HL-60 (cell line): ENCODE measurements at regions not wholly inside any gene's neighbourhood (a gene's known extent, or its start where the extent isn't known, plus 50 kb on each side); places are given as distances from the start of the nearest gene placed in this dataset.
A peak's percentile ranks its signal among the peaks of the same experiment; 100 is the strongest.

ENCODE experiments used
- DNase-seq, 2 experiments: peaks; one replicate each; pipeline ENCODE4 v3.0.0-alpha.2; 2010 to 2020; ENCODE audit warnings: low read depth in 1 of 2, low spot score in 1 of 2
- H3K27ac ChIP-seq: fragments of 250-450 bp; sonication (Bioruptor Pico); replicated peaks from 2 replicates; pipeline ENCODE4 v1.5.1; 2020; ENCODE audit warnings: mild to moderate bottlenecking, moderate library complexity
- H3K27me3 ChIP-seq: fragments of 250-450 bp; sonication (Bioruptor Pico); 2 replicates; pipeline ENCODE4 v1.5.1; 2021; ENCODE audit warnings: mild to moderate bottlenecking, moderate library complexity; ENCODE audit not compliant: insufficient read depth, poor library complexity, severe bottlenecking
- H3K4me3 ChIP-seq: replicated peaks from 2 replicates; pipeline ENCODE4 v1.5.1; 2011; ENCODE audit warnings: mild to moderate bottlenecking, control low read depth, low read length; ENCODE audit not compliant: insufficient read depth
- CTCF ChIP-seq: IDR thresholded peaks from one replicate; pipeline ENCODE4 v1.5.1; 2011; ENCODE audit warnings: low read length, control low read depth, inconsistent platforms; ENCODE audit not compliant: insufficient read depth
- GABPA ChIP-seq: IDR thresholded peaks from 2 replicates; pipeline ENCODE4 v1.6.1; 2012; ENCODE audit warnings: low read depth
- POLR2AphosphoS5 ChIP-seq: IDR thresholded peaks from 2 replicates; pipeline ENCODE4 v1.6.1; 2012; ENCODE audit warnings: low read depth
- SPI1 ChIP-seq: IDR thresholded peaks from 2 replicates; pipeline ENCODE4 v1.6.1; 2012; ENCODE audit warnings: low read depth, mild to moderate bottlenecking, borderline replicate concordance
- TF ChIP-seq, protein P1 (sequence below): IDR thresholded peaks from 2 replicates; pipeline ENCODE4 v1.6.1; 2012; ENCODE audit warnings: low read depth; ENCODE audit not compliant: insufficient replicate concordance

- Histone ChIP-seq H3K4me3 (no peak overlapping the region), H3K27ac (no peak overlapping the region), H3K27me3 (no peaks in the 10 kb centered on the region)
- TF ChIP-seq SPI1, result peak; percentile 49; the same call in 1 of the 2 replicates
- TF ChIP-seq POLR2AphosphoS5, result no peak
- no peak for TF ChIP-seq CTCF
- TF ChIP-seq GABPA, result no peak
- TF ChIP-seq, protein P1, sequence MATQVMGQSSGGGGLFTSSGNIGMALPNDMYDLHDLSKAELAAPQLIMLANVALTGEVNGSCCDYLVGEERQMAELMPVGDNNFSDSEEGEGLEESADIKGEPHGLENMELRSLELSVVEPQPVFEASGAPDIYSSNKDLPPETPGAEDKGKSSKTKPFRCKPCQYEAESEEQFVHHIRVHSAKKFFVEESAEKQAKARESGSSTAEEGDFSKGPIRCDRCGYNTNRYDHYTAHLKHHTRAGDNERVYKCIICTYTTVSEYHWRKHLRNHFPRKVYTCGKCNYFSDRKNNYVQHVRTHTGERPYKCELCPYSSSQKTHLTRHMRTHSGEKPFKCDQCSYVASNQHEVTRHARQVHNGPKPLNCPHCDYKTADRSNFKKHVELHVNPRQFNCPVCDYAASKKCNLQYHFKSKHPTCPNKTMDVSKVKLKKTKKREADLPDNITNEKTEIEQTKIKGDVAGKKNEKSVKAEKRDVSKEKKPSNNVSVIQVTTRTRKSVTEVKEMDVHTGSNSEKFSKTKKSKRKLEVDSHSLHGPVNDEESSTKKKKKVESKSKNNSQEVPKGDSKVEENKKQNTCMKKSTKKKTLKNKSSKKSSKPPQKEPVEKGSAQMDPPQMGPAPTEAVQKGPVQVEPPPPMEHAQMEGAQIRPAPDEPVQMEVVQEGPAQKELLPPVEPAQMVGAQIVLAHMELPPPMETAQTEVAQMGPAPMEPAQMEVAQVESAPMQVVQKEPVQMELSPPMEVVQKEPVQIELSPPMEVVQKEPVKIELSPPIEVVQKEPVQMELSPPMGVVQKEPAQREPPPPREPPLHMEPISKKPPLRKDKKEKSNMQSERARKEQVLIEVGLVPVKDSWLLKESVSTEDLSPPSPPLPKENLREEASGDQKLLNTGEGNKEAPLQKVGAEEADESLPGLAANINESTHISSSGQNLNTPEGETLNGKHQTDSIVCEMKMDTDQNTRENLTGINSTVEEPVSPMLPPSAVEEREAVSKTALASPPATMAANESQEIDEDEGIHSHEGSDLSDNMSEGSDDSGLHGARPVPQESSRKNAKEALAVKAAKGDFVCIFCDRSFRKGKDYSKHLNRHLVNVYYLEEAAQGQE, result no peak
- no peak for DNase-seq
Observed at GRCh38 chr10:110358869-110359629, 54.3 kb upstream of the SMNDC1 start.

DNA sequence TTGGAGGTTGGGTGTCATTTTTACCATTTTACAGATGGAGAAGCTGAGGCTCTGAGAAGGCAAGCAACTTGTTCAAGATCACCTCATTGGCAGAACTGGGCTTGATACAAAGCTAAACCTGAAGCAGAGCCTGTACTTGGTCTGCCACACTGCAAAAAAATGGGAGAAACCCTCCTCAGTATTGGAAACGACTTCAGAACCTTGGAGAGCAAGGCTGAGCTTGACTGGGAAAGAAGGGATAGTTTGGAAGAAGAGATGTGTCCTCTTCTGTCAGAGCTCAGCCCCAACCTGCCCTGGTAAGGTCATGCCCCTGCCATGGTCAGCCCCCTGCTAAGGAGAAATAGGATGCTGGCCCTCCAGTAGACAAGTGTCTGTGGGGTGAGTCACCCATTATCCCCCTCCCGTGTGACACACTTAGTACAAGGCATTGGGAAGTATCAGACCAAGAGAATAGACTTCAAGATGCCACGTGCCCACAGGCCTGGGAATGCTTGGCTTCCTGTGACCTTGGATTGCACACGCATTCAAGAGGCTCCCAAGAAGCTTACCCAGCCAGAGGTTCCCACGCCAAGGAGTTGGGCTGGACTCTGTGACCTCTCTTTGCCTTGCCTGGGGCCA lies 56.2 kb upstream of the SMNDC1 start:
- no peak for DNase-seq
- TF ChIP-seq GABPA, result no peak
- TF ChIP-seq SPI1, result no peak
- no peak for TF ChIP-seq POLR2AphosphoS5
- TF ChIP-seq CTCF, result no peak
- TF ChIP-seq, protein P1, result peak; percentile 91
- Histone ChIP-seq H3K27me3 (no peaks in the 10 kb centered on the region), H3K4me3 (no peak overlapping the region), H3K27ac (no peak overlapping the region)

DNA sequence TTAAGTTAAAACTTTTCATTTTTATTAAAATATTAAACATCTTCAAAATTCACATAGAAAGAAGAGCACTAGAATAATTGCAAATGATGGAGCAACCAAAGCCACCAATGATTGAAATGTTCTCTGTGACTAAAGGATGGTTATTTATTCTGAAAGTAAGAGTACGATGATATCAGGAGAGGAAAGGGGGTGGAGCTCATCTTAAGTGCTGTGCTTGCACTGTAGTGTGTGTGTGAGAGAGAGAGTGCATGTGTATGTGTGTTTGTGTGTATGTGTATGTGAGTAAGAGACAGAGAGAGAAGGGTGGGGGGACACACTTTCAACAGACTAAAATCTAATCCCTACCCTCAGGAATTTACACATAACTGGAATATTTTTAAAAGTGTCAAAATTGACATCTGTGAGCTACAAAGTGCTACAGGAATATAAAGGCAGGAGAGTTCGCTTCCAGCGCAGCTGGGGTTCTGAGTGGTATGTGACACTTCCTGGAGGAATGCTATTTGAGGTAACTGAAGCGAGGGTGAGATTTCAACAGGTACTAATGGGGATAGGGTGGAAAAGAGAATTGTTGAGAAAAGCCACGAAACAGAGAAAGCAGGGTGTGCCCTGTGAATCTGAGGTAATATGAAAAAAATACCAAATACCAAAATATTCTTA lies 57.2 kb upstream of the SMNDC1 start:
- H3K27me3 ChIP-seq, result no peaks in the 10 kb centered on the region
- DNase-seq, result no peak
- H3K4me3 ChIP-seq, result no peak overlapping the region
- H3K27ac ChIP-seq, result no peak overlapping the region
- TF ChIP-seq POLR2AphosphoS5 (no peak), CTCF (no peak), GABPA (no peak), SPI1 (no peak)
- TF ChIP-seq, protein P1, result no peak
